ENCODE measurements at regions not wholly inside any gene's neighbourhood (a gene's known extent, or its start where the extent isn't known, plus 50 kb on each side); places are given as distances from the start of the nearest gene placed in this dataset.

DNA sequence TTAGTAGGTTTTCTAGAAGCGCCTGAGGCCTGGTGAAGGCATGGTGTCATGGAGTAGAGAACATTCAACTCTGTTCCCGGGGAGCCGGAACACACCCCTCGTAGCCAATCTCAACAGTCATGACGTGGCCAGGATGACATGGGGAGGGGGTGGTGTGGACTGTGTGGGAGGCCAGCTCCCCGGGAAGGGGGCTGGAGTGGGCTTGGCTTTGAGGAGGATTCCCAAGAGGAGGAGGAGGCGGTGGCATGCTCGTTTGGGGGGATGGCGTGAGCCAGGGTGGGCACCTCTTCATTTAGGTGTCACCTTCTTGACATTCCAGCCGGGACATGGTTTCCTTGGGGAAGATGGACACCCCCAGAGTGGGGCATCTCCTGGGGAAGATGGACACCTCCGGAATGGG lies 257.5 kb downstream of the SEC14L1 start:
- H3K9me3 Mint-ChIP-seq = no peaks in the 10 kb centered on the region
- DNase-seq = no peak
- H3K36me3 Mint-ChIP-seq (ENCODE audit: low read depth) = peaks cover 16% of the 10 kb centered on the region
- peaks cover 78% of the 10 kb centered on the region for H3K4me1 Mint-ChIP-seq (ENCODE audit: low read depth)
- H3K27me3 Mint-ChIP-seq = no peaks in the 10 kb centered on the region
- no peak overlapping the region for H3K4me3 Mint-ChIP-seq
- peak overlapping the region; percentile 22 for H3K27ac Mint-ChIP-seq

DNA sequence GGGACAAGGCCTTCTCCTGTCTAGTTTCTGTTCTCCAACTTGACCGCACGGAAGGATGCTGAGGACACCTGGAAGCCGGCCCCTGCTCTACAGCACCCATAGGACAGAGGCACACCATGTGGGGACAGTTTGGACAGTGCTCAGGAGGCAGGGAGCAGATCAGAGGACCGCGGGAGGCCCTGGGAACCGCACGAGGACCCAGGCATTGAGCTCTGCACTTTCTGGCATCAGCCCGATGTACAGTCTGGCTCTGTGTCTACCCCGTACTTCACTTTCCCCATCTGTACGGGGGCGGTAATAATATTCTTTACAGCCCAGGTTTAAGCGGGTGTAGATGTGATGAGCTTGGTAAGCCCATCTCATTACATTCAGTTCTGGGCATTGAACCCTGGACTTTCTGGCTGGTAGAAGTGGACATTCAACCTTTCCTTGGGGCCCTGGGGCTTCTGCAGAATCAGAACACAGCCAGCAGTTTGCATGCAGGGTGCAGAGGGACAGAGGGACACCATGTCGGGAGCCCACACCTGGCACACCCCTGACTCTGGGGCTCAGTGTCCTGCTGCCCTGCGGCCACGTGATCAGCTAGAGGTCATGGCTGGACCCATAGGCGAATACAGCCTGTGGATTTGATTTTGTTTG lies 258.7 kb downstream of the SEC14L1 start:
- no peak for DNase-seq
- Mint-ChIP-seq H3K36me3 (ENCODE audit: low read depth) (peaks cover 16% of the 10 kb centered on the region), H3K27ac (peak overlapping the region; percentile 97), H3K27me3 (no peaks in the 10 kb centered on the region), H3K4me1 (ENCODE audit: low read depth) (peaks cover 82% of the 10 kb centered on the region), H3K4me3 (no peak overlapping the region), H3K9me3 (no peaks in the 10 kb centered on the region)

DNA sequence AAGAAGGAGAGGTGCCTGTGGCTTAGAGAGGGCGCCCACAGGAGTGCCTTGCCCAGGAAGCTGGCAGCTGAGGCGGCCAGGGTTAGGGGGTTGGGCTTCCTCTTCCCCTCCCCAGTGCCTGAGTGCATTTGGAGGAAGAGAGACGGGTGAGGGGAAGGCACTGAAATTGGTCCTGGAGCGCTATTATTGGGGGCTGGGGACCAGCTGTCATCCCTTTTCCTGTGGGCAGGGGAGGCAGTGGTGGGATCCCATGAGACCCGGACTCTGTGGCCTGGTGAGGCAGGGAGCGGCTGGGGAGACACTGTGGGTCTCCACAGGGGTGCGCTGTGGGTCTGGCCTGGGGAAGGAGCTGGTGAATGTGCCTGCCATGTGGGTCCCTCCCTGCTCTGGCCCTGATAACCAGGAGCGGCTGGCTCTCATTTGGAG lies 259.7 kb downstream of the SEC14L1 start:
- peak; percentile 91 for DNase-seq
- H3K4me3 Mint-ChIP-seq = peak overlapping the region; percentile 78
- H3K27me3 Mint-ChIP-seq = no peaks in the 10 kb centered on the region
- H3K9me3 Mint-ChIP-seq = no peaks in the 10 kb centered on the region
- peaks cover 89% of the 10 kb centered on the region for H3K4me1 Mint-ChIP-seq (ENCODE audit: low read depth)
- H3K27ac Mint-ChIP-seq = peak overlapping the region; percentile 97
- H3K36me3 Mint-ChIP-seq (ENCODE audit: low read depth) = peaks cover 21% of the 10 kb centered on the region

DNA sequence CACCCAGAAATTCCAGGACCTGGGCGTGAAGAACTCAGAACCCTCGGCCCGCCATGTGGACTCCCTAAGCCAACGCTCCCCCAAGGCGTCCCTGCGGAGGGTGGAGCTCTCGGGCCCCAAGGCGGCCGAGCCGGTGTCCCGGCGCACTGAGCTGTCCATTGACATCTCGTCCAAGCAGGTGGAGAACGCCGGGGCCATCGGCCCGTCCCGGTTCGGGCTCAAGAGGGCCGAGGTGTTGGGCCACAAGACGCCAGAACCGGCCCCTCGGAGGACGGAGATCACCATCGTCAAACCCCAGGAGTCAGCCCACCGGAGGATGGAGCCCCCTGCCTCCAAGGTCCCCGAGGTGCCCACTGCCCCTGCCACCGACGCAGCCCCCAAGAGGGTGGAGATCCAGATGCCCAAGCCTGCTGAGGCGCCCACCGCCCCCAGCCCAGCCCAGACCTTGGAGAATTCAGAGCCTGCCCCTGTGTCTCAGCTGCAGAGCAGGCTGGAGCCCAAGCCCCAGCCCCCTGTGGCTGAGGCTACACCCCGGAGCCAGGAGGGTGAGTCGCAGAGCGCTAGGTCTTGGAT lies 261.5 kb downstream of the SEC14L1 start:
- no peaks in the 10 kb centered on the region for H3K27me3 Mint-ChIP-seq
- no peaks in the 10 kb centered on the region for H3K9me3 Mint-ChIP-seq
- H3K27ac Mint-ChIP-seq = peak overlapping the region; percentile 97
- H3K4me1 Mint-ChIP-seq (ENCODE audit: low read depth) = peaks cover 93% of the 10 kb centered on the region
- no peak overlapping the region for H3K4me3 Mint-ChIP-seq
- DNase-seq = no peak
- peaks cover 26% of the 10 kb centered on the region for H3K36me3 Mint-ChIP-seq (ENCODE audit: low read depth)

DNA sequence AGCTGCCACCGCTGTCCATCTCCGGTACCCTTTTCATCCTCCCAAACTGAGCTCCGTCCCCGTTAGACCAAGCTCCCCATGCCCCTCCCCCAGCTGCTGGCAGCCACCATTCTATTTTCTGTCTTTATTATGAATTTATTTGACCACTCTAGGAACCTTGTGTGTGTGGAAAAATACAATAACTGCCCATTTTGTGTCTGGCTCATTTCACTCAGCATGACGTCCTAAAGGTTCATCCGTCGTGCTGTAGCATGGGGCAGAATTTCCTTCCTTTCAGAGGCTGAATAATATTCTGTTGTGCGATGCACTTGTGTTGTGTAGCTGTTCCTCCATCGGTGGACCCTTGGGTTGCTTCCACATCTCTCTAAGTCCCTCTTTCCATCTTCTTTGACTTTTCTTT lies 263.1 kb downstream of the SEC14L1 start:
- Mint-ChIP-seq H3K27ac (peak overlapping the region; percentile 97), H3K4me3 (peak overlapping the region; percentile 86), H3K36me3 (ENCODE audit: low read depth) (peaks cover 26% of the 10 kb centered on the region)

DNA sequence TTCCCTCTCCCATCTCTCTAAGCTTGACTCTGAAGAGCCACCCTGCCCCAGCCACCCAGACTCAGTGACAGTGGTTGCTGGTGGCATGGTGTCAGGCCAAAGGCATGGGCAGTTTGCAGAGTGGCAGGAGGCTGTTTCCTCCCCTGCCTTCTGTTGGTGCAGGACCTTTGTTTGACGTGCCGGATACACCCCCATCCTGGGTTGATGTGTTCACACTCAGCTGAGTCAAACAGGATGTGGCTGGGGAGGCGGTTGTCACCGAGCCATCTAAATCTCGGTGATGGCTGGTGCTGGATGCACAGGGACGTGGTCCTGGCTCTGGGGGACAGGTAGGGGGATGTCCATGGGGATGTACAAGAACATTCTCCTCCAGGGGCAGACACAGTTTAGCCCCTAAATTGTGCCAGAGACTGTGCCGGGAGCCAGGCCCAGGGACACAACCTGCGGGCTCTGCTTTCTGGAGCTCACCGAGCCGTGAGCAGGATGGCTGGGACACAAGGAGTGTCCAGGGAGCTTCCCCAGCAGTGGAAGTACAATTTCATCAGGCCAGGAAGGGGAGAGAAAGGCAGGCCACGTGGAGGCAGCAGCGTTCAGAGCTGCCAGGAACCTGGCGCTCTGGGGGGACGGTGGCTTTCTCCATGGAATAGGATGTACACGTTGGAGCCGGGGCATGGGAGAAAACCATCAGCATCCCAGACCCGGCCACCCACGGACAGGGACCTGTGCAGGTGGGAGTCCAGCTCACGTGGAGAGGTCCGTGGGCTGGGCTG lies 264.2 kb downstream of the SEC14L1 start:
- Mint-ChIP-seq H3K9me3 (no peaks in the 10 kb centered on the region), H3K4me1 (ENCODE audit: low read depth) (peaks cover 97% of the 10 kb centered on the region), H3K4me3 (peak overlapping the region; percentile 86), H3K36me3 (ENCODE audit: low read depth) (peaks cover 26% of the 10 kb centered on the region), H3K27me3 (no peaks in the 10 kb centered on the region), H3K27ac (peak overlapping the region; percentile 97)
- peak; percentile 85 for DNase-seq

More for the DNA sequence above, 263.1 kb downstream of the SEC14L1 start:
- no peak for DNase-seq
- H3K4me1 Mint-ChIP-seq (ENCODE audit: low read depth) = peaks cover 97% of the 10 kb centered on the region
- H3K27me3 Mint-ChIP-seq = no peaks in the 10 kb centered on the region
- no peaks in the 10 kb centered on the region for H3K9me3 Mint-ChIP-seq

DNA sequence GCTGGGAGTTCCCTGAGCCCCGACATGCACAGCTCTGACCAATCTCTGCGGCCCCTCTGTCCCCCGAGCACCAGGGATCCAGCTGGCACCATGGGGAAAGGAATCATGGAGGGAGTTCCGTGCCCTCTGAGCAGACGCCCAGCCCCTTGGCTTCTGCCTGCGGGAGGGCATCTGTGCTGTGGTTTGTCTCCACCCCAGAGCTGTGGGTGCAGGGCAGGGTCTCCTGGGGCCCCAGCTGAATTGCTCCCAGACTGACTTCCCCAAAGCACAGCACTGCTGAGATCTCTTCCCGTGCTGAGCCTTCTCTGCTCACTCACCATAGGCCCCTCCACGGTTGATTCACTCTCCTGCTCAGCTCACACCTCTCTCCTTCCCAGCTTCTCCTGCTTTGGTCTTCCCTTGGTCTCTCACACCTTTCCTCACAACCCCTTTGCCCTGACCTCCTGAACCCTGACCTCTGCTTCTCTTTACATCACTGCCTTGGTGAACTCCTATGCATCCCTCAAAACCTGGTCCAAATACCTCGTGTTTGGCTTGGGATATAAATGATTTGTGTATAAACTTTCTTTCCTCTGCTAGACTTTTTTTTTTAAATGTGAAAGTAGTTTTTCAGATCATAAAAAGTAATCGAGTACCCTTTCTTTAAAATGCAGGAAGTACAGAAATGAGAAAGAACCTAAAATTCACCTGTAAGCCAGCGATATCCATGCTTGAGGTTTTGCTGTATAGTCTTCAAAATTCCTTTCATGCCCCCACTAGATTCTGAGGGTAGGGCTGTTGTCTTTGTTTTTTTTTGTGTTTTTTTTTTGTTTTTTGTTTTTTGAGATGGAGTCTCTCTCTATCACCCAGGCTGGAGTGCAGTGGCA lies 265.3 kb downstream of the SEC14L1 start:
- Mint-ChIP-seq H3K4me1 (ENCODE audit: low read depth) (peaks cover 97% of the 10 kb centered on the region), H3K36me3 (ENCODE audit: low read depth) (peaks cover 30% of the 10 kb centered on the region), H3K27me3 (no peaks in the 10 kb centered on the region), H3K4me3 (peak overlapping the region; percentile 86), H3K9me3 (no peaks in the 10 kb centered on the region), H3K27ac (peak overlapping the region; percentile 97)
- DNase-seq = no peak

DNA sequence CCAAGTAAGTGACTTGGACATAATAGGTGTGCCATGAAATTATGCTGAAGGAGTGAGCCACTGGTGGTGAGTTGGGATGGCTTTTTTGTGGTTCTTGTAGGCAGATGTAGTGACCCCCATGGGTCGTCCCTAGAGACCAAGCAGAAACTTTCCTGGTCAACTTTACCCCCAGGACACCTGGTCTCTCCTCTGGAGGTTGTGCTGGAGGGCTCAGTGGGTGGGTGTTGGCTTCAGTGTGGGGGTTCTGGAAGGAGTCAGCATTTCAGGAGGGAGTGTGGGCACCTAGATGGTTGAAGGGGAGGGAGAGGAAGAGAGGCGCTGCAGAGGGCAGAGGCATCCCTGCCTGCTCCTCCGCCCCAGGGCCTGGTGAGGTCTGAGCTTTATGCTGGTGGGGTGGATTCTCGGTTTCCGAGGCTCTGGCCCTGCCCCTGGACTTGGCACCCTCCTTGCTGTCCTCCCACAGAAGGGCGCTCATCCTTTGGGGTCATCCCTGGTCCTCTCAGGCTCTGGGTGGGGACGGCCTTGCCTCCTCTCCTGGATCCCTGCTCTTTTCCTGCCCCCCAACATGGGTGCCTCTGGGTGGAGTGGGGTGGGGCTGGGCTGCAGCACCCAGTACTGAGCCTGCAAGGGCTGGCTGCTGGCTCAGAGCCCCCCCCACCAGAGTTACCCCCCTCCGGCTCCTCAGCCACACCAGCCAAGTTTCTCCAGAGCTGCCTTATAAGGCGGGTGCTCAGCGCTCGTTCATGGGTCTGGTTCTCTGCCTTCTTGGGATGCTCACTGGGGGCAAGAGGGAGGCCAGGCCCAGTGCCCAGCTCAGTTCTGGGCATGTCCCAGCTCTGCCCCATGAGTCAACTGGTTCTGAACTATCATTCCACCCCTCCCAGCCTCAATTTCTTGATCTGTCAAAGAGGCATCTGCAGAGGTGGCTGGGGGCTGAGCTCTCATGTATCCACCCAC lies 266.8 kb downstream of the SEC14L1 start:
- peaks cover 23% of the 10 kb centered on the region for H3K36me3 Mint-ChIP-seq (ENCODE audit: low read depth)
- no peaks in the 10 kb centered on the region for H3K27me3 Mint-ChIP-seq
- DNase-seq = no peak
- H3K27ac Mint-ChIP-seq = peak overlapping the region; percentile 97
- no peaks in the 10 kb centered on the region for H3K9me3 Mint-ChIP-seq
- H3K4me3 Mint-ChIP-seq = no peak overlapping the region
- H3K4me1 Mint-ChIP-seq (ENCODE audit: low read depth) = peaks cover 93% of the 10 kb centered on the region

DNA sequence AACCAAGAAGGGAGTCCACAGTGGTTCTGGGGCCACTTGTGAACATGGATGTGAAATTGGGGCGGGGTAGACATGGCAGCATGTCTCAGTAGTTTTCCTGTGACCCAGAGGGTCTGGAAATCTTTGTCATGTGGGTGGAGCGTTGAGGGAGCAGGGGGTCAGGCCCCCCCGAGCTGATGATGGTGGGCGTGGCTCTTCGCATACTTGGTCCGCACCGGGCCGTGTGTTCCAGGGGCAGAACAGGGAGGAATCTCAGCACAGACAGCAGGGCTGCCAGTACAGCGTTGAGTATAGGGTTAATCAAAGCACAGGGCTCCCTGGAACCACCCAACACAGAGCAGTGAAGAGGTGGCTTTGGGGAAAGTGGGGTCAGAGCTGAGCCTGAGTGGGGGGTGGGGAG lies 267.5 kb downstream of the SEC14L1 start:
- Mint-ChIP-seq H3K36me3 (ENCODE audit: low read depth) (peaks cover 21% of the 10 kb centered on the region), H3K4me1 (ENCODE audit: low read depth) (peaks cover 93% of the 10 kb centered on the region), H3K4me3 (no peak overlapping the region), H3K27me3 (no peaks in the 10 kb centered on the region), H3K9me3 (no peaks in the 10 kb centered on the region), H3K27ac (peak overlapping the region; percentile 76)
- no peak for DNase-seq

DNA sequence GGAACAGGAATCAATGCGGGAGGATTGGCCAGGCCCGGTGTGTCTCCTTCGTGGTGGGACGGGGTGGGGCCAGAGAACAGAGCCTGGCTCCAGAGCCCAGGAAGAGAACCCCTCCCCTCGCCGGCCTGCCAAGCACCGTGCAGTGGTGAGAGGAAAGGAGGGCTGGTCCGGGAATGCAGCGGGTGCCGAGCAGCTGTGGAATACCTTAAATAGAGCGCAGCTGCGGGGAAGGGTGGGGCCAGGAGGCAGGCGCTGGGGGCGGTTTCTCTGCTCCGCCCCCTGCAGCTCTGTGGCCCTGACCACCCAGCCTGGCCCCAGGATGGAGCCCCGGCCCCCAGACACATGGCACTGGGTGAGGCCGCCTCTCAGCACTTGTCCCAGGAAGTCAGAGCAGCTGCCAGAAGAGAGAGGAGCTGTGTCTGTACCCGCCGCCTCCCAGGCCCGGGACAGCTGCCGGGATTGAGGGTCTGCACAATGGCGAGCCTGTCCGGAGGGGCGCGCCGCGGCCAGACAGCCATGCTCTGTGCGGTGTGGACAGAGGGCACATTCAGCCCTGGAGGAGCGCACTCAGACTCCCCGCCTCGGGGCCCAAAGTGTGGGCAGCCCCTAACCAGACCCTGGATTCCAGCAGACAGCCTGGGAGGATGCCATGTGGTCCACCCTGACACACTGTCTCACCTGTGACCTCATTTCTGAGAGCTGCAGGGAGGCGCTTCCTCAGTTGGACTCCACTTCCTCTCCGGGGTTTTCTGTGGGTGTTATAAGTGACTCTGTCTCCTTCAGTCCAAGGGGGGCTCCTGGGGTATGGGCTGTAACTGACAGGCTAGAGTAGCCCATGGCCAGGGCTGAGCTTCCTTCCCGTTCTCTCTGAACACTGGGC lies 268.8 kb downstream of the SEC14L1 start:
- H3K4me1 Mint-ChIP-seq (ENCODE audit: low read depth) = peaks cover 84% of the 10 kb centered on the region
- no peaks in the 10 kb centered on the region for H3K27me3 Mint-ChIP-seq
- peak overlapping the region; percentile 86 for H3K27ac Mint-ChIP-seq
- peaks cover 24% of the 10 kb centered on the region for H3K36me3 Mint-ChIP-seq (ENCODE audit: low read depth)
- no peaks in the 10 kb centered on the region for H3K9me3 Mint-ChIP-seq
- DNase-seq = no peak
- peak overlapping the region; percentile 24 for H3K4me3 Mint-ChIP-seq

DNA sequence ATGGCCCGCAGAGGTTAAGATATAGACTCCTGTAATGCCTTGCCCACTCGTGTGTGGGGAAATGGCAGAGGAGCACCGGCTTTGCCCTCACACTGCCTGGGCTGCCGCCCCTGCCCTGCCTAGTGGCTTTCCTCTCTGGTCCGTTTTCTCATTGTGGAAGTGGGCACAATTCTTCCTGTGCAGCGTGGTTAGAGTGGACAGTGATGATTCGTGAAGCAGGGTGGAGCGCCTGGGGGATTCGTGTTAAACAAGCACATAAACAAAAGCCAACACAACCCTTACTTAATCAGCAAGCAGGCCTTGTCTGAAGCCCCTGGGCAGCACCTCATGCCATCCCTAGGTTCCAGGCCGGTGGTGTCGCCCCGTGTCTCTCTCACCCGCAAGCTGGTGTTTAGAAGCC lies 269.7 kb downstream of the SEC14L1 start:
- no peaks in the 10 kb centered on the region for H3K9me3 Mint-ChIP-seq
- peak overlapping the region; percentile 86 for H3K27ac Mint-ChIP-seq
- H3K4me1 Mint-ChIP-seq (ENCODE audit: low read depth) = peaks cover 74% of the 10 kb centered on the region
- H3K4me3 Mint-ChIP-seq = no peak overlapping the region
- H3K27me3 Mint-ChIP-seq = no peaks in the 10 kb centered on the region
- no peak for DNase-seq
- H3K36me3 Mint-ChIP-seq (ENCODE audit: low read depth) = peaks cover 19% of the 10 kb centered on the region

DNA sequence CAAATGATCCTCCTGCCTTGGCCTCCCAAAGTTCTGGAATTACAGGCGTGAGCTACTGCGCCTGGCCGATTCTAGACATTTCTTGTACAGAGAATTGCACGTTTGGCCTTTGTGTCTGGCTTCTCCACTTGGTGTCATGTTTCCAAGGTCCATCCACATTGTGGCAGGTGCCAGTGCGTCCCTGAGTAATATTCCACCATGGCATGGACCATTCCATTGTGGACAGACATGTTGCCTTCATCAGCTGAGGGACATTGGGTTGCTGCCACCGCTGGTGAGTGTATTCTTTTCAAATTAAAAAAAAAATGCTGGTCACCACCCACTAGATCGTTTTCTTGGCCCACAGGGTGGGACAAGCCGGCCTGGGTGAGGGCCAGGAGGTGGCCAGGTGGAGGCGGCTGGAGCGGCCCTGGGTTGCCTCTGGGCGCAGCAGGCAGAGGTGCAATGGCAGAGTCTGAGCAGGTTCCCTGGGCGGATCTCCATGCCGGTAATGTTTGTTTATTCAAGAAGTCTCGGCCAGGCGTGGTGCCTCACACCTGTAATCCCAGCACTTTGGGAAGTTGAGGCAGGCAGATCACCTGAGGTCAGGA lies 274.1 kb downstream of the SEC14L1 start:
- peaks cover 55% of the 10 kb centered on the region for H3K4me1 Mint-ChIP-seq (ENCODE audit: low read depth)
- no peak overlapping the region for H3K4me3 Mint-ChIP-seq
- DNase-seq = no peak
- H3K36me3 Mint-ChIP-seq (ENCODE audit: low read depth) = peaks cover 16% of the 10 kb centered on the region
- no peaks in the 10 kb centered on the region for H3K9me3 Mint-ChIP-seq
- no peaks in the 10 kb centered on the region for H3K27me3 Mint-ChIP-seq
- peak overlapping the region; percentile 71 for H3K27ac Mint-ChIP-seq

Measured in activated T-cell treated with anti-CD3 and anti-CD28 coated beads, Interleukin-2, amount 50 U/mL, for 24 hours (primary cell).